HG03469 (cell line): ENCODE measurements at regions not wholly inside any gene's neighbourhood (a gene's known extent, or its start where the extent isn't known, plus 50 kb on each side); places are given as distances from the start of the nearest gene placed in this dataset.

Source experiments
- ATAC-seq: cut with Tn5 transposase; IDR thresholded peaks from one replicate; pipeline ENCODE4 v1.9.1; 2021; ENCODE audit warnings: mild to moderate bottlenecking, moderate library complexity, moderate number of reproducible peaks; ENCODE audit not compliant: unreplicated experiment

DNA sequence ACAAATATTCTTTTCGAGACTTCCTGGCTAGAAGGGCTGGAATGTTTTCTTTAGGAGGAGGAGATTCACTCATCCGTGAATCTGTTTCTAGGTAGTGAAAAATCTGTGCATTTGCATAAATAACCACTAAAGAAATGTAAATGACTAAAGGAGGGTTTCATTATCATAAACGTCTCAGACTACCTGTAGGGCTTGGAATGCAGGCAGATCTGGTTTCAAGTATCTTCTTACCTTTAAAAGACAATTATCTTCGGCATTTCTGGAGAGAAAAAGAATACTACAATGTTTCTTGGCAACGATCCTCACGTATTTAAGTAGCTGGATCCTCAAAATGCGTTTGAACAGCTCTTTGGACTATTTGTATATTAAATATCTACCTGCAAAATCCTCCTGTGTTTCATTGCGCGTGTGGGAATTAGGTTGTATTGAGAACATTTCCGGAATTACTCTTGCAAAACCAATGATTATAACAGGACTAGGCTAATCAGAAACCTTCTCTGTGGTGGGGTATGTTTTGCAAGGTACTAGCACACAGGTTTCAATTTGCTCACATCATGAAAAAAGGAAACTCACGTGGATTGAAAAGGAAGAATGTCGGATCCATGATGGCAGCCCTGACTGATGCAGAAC lies 291.1 kb upstream of the ARGLU1 start:
- no peak for ATAC-seq

DNA sequence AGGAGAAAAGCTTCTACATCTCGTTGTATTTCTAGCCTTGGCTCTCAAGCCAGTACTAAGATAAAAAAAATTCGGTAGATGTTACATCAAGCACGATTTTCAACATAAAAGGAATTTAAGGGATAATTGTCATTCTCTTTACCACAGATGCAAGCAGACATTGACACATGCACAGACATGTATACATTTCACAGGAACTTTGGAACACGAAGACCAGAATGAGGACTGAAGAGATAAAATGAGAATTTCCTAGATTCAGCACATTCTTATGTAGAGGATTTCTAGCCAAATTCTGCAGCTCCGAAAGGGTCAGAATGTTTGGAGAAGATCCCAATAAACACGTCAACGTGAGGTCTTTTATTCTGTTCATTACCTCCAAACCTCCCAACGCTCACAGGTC lies 284.5 kb upstream of the ARGLU1 start:
- no peak for ATAC-seq

DNA sequence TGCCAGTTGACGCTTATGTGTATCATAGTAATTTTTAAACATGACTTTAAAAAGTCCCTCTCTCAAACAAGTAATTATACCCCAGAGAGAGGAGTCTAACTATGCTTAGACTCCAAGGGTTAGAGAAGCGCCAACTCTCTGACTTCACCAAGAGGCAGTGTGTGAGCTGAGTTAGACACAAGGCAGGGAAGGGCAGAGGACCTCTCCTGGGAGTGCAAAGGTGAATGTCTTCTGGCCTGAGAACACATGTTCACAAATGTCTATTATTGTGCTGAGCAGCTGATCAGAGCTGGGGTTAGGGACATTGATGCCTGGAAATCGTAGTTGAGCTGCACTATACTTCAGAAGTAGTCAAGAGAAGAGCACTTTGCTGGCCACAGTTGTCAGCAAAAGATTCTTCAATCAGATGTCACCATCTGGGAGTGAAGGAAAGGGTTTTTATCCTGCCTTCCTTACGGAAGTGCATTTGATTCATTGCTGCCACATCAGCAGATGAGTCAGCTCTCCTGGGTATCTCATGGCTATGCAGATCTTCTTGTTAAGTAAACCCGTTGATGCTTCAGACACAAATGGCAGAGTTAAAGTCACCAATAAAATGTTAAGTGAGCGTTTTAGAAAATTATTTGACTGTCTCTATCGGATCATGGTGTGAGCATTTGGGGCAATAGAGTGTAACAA lies 283.2 kb upstream of the ARGLU1 start:
- ATAC-seq, result no peak

DNA sequence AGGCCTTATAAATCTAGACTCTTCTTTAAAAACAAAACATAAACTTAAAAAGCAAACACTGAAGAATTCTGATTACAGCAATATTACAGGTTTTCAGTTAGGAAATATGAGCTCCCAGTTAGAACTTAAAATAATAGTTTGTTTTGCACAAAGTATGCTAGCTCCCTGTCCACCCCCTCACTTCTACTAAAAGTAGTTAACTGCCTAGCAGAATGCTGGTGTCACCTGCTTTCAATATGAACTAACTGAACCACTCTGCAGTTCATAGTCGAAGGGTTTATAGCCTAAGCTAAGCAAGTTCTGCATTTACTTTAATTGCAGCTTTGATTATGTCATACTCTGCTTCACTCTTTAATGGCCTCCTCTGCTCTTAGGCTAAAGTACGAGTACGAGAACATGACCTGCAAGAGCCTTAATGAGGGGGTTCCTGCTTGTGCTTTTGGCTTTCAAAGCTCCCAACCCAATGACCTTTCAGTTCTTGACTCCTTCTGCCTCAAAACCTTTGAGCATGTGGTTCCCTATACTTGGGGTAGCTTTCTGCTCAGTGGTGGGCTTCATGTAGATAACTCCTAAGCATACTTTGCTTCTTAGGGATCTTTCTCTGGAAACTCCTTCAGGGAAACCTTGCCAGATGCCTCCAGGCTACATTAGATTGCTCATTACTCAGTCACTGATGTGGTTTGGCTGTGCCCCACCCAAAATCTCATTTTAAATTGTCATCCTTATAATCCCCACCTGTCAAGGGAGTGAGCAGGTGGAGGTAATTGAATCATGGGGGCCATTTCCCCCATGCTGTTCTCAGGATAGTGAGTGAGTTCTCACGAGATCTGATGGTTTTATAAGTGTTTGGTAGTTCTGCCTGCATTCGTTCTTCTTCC lies 278.9 kb upstream of the ARGLU1 start:
- no peak for ATAC-seq

DNA sequence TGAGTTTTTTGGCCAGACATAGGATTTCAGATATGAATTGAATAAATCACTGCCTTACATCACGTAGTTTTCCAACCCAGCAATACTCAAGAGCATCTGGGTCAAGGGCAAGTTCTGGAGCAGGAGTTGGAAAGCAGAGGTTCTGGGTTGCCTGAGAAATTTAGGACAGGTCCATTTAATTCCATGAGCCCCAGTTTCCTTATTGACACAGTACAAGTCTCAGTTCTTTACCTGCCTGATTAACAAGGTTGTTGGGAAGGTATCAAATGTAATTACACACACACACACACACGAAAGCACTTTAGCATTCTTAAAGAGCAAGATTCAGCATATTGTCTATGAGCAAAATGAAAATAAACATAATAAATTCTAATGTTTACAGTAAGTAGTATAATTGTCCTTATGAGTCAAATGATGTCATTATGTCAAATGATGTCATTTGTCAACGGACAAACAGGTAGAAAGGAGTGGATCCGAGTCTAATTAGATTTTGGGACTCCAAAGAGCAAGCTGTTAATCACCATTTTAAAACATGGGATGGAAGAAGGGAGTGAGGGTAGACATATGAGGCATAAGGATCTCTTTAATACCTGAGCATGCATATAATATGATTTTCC lies 268.4 kb upstream of the ARGLU1 start:
- ATAC-seq, result no peak

DNA sequence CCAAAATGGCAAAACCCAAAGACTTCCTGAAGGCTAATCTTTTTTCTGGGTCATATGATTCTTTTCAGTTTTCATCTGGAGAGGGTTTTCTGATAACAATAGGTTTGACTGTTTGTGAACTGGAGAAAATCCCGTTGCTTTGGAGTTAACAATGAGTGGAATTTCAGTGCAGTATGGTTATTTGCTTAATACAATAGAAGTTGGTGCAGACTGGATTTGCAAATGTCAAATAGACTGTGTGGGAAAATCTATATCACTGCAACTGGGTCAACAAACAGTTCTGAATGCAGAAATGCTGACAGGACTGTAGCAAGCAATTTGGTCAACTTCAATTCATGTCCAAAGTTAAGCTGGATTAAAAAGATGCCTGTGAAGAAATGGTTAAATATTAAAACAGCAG lies 267.5 kb upstream of the ARGLU1 start:
- ATAC-seq, result no peak

DNA sequence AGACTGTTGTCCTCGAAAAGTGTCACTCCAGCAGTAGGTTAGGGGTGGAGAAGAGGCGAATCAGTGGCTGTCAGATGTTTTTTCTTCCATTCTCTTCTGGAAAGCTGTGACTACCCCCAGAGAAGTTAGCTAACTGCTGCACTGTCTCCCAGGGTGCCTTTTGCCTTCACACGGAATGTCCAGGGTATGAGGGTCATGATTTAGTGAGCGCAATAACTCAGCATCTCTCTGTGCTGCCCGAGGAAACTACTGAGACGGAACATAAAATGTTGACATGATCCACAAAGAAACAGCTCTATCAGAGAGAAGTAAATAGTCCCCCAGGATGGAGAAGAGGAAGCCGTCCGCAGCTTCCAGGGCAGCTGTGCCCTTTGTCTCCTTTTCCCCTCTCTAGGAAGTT lies 254.0 kb upstream of the ARGLU1 start:
- no peak for ATAC-seq

DNA sequence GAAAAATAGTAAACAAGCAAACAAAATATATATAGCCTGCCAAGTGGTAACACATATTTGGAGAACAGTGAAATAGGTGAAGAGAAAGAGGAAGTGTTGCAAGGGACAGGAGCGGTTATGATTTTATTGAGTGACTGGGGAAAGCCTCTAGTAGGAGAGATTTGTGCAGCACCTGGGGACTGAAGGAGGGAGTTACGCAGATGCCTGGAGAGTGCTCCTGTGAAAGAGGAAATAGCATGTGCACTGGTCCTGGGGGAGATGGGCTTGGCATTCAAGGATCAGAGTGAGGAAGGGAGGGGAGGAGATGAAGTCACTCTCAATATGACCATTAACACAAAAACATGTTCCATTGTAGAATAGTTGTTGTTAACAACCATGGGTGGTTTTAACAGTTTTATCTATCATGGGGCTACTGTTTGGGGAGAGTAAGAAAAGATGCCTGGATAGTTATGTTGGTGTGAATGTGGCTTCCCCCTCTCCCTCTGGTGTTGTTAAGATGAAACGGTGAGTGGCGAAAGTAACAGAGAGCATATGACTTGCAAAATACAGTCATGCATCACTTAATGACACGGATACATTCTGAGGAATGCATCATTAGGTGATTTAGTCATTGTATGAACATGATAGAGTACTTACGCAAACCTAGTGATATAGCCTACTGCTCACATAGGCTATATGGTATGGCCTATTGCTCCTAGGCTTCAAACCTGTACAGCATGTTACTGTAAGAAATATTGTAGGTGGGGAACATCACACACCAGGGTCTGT lies 251.7 kb upstream of the ARGLU1 start:
- ATAC-seq, result no peak

DNA sequence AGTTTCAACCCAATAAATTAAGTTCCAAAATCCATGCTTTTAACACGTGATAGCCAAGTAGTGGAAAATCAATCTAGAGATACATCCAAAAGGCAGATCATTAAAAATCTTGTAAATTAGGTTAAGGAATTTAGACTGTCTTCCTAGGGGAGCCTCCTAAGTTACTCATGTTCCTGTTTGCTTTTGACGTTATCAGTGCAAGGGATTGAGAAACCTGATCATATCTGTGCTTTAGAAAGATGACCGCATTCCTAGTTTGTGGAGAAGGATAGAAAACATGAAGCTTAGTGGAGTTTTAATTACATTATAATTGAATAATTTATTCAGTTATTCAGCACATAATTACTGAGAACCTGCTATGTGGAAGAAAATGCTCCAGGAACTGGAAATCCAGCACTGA lies 251.0 kb upstream of the ARGLU1 start:
- no peak for ATAC-seq

DNA sequence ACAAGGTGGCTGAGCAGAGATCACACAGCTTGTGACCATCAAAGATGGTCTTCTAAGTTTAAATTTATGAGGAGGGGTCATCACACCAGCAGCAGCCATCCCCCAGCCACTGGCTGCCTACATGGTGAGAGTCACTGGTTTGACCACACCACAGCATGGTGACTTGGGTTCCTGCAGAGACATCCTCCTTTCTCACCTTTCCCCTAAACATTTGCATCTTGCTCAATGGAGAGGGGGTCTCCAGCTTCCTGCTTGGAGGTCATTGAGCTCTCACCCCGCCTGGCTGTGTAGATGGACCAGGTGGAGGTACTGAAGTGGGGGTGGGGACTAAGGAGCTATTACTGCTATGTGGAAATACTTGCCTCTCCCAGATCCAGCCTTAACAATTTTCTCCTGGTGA lies 247.6 kb upstream of the ARGLU1 start:
- no peak for ATAC-seq

DNA sequence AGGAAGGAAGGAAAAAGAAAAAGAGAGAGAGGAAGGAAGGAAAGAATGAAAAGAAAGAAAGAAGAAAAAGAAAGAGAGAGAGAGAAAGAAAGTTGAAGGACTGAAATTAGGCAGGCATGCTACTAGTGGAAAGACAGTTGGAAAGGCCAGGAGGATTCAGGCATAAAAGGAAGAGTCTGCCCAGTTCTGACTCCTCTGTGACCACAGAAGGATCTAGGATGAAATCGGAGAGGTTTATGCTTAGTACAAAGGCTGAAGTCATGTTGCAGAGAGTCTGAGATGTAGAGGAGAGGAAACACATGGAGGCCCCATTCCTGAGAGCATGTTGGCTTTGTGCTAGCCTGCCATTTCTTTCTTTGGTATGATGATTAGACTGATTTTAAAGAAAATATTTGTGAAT lies 246.5 kb upstream of the ARGLU1 start:
- ATAC-seq, result no peak

DNA sequence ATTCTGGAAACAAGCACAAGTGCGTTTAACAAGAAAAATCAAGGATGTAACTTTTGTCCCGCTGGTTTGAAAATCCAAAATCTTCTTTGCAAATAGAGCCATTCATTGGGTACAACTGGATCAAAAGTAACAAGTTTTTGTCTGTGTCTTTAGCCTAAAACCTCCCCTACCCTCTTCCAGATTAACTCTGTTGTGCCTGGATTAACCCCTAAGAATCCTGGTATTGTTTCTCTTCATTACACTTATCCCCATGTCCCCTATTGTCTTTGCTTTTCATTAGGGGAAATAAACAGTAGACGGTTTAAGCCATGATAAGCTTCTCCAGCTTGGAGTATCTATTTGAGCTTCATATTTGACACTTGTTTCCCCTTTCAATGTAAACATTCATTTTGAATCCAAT lies 242.1 kb upstream of the ARGLU1 start:
- no peak for ATAC-seq

DNA sequence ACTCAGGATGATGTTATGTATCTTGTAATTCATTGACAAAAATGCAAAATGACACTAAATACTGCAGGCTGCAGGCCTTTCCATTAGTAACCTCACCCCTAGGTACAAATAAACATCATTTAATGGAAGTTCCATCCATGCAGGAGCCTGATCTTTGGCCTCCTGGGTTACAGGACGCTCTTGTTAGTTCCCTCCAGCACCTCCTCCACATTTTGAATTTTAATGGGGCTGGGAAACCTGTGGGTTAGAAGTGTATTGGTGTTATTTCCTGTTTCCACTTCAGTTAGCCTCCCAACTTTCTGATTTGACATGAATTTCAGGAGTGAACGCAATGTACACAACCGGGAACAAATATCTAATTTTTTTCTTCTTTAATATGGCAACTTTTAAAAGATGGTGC lies 237.1 kb upstream of the ARGLU1 start:
- no peak for ATAC-seq

DNA sequence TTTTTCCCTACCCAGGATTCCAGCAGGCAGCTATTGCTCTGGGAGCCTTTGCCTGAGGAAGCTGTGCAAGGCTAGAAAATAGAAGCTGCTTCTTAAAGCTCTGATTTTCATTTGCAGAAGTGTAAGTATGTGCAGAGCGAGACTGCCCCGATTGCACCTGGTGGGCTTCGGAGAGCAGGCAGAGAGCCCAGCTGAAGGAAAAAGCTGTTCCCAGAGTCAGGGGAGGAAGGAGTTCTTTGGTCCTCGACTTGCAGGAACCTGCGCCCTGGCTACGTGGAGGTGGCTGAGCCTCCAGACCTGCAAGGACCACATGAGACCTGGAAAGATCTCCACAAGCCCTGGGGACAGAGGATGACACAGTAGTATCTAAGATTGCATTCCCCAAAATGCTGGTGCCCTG lies 235.0 kb upstream of the ARGLU1 start:
- no peak for ATAC-seq

DNA sequence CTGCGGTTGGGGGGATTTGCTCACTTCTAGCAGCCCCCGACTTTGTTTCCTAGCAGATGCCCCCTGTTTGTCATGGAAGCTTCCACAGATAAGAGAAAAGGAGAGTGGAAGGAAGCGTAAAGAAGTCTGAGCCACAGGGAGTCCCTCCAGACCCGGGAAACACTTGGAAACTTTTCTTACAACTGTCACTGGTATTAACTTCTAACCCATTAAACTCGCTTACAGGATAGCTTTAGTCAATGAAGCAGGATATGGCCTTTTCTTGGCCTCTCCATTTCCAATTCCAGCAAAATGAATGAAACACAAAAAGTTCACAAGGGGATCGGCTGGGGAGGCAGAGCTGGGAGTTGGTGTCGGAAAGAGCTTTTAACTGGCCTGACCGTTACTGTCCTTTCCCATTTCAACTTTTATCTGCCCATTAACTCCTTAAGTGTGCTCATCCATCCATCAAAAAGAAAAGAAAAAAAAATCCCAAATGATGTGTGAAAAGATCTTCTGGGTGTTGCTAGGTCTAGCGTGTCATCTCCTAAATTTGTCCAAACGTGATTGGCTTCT lies 231.9 kb upstream of the ARGLU1 start:
- no peak for ATAC-seq

DNA sequence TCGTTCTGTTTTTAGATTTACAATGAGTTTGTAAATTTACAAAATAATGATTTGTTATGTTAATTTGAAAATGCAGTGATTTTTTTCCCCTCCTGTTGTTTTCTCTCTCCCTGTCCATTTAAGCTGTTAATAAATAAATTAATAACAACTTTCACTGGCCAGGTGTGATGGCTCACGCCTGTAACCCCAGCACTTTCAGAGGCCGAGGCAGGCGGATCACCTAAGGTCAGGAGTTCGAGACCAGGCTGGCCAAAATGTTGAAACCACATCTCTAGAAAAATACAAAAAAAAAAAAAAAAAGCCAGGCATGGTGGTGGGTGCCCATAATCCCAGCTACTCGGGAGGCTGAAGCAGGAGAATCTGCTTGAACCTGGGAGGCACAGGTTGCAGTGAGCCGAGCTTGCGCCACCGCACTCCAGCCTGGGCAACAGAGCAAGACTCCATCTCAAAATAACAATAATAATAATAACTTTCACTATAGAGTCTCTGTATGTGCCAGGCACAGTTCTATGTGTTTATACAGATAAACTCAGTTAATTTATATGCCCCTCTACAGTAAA lies 229.2 kb upstream of the ARGLU1 start:
- no peak for ATAC-seq

DNA sequence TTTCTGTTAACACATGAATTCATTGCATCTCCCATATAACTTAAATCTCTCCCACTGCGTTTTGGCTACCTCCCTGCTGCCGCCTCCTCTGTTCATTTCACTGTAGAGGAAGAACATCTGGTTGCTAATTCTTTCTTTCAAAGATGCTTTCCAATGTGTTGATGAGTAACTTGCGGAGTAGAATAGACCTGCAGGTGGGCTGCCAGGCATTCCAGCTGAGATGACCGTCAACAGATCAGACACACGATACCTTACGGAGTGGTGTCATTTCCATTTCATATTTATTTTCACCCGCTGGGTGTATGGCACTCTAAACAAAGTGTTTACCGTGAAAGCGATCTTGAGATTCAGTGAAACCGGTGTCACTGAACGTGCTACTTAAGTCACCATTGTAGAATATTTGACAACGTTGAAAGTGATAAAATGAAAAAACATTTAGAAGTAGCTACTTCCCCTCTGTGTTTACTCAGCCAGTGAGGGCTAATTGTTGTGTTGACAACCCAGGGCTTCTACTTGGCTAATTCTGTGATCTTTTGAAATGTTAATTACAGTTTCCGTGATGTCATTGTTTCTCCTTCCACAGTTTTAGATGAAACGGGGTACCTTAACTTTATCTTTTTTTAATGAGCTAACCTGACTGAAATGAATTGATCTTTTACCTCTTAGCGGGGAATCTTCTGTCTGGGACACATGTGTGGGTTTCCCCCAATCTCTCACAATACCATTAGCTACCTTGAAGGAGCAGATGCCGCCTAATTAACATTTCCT lies 228.5 kb upstream of the ARGLU1 start:
- no peak for ATAC-seq

DNA sequence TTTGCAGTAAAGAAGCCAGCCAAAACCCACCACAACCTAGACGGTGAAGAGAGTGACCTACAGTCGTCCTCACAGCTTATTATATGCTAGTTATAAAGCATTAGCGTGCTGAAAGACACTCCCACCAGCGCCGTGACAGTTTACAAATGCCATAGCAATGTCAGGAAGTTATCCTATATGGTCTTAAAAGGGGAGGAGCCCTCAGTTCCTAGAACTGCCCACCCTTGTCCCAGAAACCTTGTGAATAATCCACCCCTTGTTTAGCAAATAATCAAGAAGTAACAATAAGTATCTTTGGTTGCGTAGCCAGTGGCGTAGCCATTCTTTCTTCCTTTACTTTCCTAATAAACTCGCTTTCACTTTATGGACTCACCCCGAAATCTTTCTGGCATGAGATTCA lies 227.9 kb upstream of the ARGLU1 start:
- no peak for ATAC-seq

DNA sequence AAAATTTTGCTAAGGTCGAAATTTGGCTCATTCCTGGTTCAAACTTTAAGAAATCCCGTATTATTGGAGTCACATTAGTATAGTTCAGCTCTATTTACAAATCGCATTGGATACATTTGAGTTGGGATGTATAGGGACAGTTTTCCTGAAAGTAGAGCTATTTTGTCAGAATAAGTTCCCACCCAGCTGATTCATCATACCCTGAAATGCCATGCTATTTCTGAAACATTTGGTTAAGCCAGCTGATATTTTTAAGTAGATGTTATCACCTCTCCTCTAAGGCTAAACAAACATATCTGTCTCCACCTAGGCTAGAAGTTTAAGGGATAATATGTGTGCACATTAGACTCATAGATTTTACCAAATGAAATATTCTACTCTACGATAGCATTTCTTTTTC lies 226.2 kb upstream of the ARGLU1 start:
- ATAC-seq, result no peak

DNA sequence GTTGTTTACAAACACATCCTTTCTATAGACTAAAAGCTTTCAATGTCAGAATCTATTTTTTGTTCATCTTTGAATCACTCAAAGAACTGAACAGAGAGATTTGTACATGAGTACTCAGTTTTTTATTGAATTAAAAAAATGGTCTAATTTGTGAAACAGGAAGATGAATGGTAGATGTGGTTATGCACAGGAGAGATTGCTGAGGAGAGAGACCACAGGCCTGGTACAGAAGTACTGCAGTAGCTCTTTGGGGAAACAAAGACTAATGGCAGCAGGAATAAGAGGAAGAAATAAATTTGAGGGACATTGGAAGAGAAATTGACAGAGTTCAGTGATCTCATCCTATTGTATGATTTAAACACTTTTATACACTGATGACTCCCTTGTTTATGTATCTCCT lies 222.0 kb upstream of the ARGLU1 start:
- no peak for ATAC-seq
